Pancreas (tissue), 10 donors: ENCODE measurements at regions not wholly inside any gene's neighbourhood (a gene's known extent, or its start where the extent isn't known, plus 50 kb on each side); places are given as distances from the start of the nearest gene placed in this dataset.

ENCODE experiments used
- ATAC-seq, 4 donors: fragments of 200-7000 bp; cut with Tn5 transposase; one replicate each; pipeline versions ENCODE4 v1.8.0 to v1.9.1; 2020; ENCODE audit warnings: mild to moderate bottlenecking in 4 of 4, moderate library complexity in 4 of 4
- DNase-seq, 6 donors: peaks; one replicate each; pipeline ENCODE4 v3.0.0-alpha.2; 2020
- FAIRE-seq: peaks from 2 replicates; lab custom pipeline; 2012; peaks lifted over from hg19 to GRCh38; lab: Jason Lieb, UNC
- H3K27ac ChIP-seq, 4 donors: fragments of 200-600 bp; sonication (generic); 1 replicate in 3 of 4; 2 replicates in 1 of 4; pipeline versions ENCODE4 v1.5.0 to v1.8.0; 2020
- H3K27me3 ChIP-seq, 4 donors: fragments of 200-600 bp; one replicate each; pipeline ENCODE4 v1.8.0; 2021
- H3K36me3 ChIP-seq, 3 donors: fragments of 200-600 bp; sonication (generic) in 1 of 3; one replicate each; pipeline versions ENCODE4 v1.5.0 to v1.8.0; 2020 to 2021
- H3K4me1 ChIP-seq, 3 donors: fragments of 200-600 bp; one replicate each; pipeline ENCODE4 v1.8.0; 2021
- H3K4me3 ChIP-seq, 4 donors: fragments of 200-600 bp; sonication (generic) in 2 of 4; one replicate each; pipeline versions ENCODE4 v1.5.0 to v1.8.0; 2020 to 2021
- H3K9me3 ChIP-seq, 4 donors: fragments of 200-600 bp; one replicate each; pipeline ENCODE4 v1.8.0; 2021
- CTCF ChIP-seq, 4 donors: fragments of 200-600 bp; sonication (generic) in 3 of 4; IDR thresholded peaks; one replicate each; pipeline versions ENCODE4 v1.5.0 to v1.8.0; 2021; ENCODE audit warnings: antibody characterized with exemption in 4 of 4
- WGBS, 2 donors: extraction: QIAGEN DNeasy Blood & Tissue Kit; methylation state at CpG; one replicate each; pipeline ENCODE4 v1.1.7; 2013; 5-methylcytosine and 5-hydroxymethylcytosine counted together
- intact Hi-C, 3 donors: fragments of 100-400 bp; cut with DNase I; formaldehyde crosslinking; loops; one replicate each; pipeline versions ENCODE4 v1.11.1 to v1.14.2; 2022
- donor health status: healthy with polysubstance abuse.
- donor health status: DM: no; HTN: no; CAD: no; lungs with moderate emphysema.
- donor health status: DM: no; HTN: no; CAD: no.
- donor health status: control.
- donor health status: control.
- donor health status: Bipolar disorder and iron deficiency.
- donor health status: DM: yes; HTN: yes; CAD: no.
- donor health status: DM: no; HTN: no; CAD: no.
- donor health status: DM: no; HTN: no; CAD: no.
- donor health status: DM: yes; HTN: yes; CAD: no.

GRCh38 chr21:28442624-28443023 is 550.1 kb downstream of the LTN1 start:
- no peak for TF ChIP-seq CTCF (IDR thresholded peaks at IDR 0.05)
- ATAC-seq (no peak), DNase-seq (no peak), FAIRE-seq (no peak)
- Histone ChIP-seq H3K27me3 (no peaks in the 10 kb centered on the region), H3K36me3 (no peaks in the 10 kb centered on the region), H3K4me3 (no peak overlapping the region), H3K9me3 (no peaks in the 10 kb centered on the region), H3K4me1 (no peaks in the 10 kb centered on the region), H3K27ac (no peak overlapping the region)
- intact Hi-C loops: no loop called here

- ATAC-seq (no peak), DNase-seq (no peak), FAIRE-seq (no peak)
- Histone ChIP-seq H3K36me3 (no peaks in the 10 kb centered on the region), H3K27me3 (no peaks in the 10 kb centered on the region), H3K4me1 (no peaks in the 10 kb centered on the region), H3K4me3 (no peak overlapping the region), H3K9me3 (no peaks in the 10 kb centered on the region), H3K27ac (no peak overlapping the region)
- no peak for TF ChIP-seq CTCF (IDR thresholded peaks at IDR 0.05)
- 65 to 76% methylated on average over 4 of the region's 4 CpGs for WGBS, 2 donors
- intact Hi-C loops: no loop called here
Observed at GRCh38 chr21:28442085-28442484, 550.6 kb downstream of the LTN1 start.

- FAIRE-seq (no peak), DNase-seq (no peak), ATAC-seq (no peak)
- Histone ChIP-seq H3K9me3 (no peaks in the 10 kb centered on the region), H3K4me3 (no peak overlapping the region), H3K27ac (no peak overlapping the region), H3K27me3 (no peaks in the 10 kb centered on the region), H3K4me1 (no peaks in the 10 kb centered on the region), H3K36me3 (no peaks in the 10 kb centered on the region)
- no peak for TF ChIP-seq CTCF (IDR thresholded peaks at IDR 0.05)
- WGBS, 2 donors: 57 to 78% methylated on average over 3 of the region's 3 CpGs
- intact Hi-C loops: no loop called here
Observed at GRCh38 chr21:28439788-28440187, 552.9 kb downstream of the LTN1 start.

- Histone ChIP-seq H3K27ac (no peak overlapping the region), H3K4me1 (no peaks in the 10 kb centered on the region), H3K27me3 (no peaks in the 10 kb centered on the region), H3K9me3 (no peaks in the 10 kb centered on the region), H3K4me3 (no peak overlapping the region), H3K36me3 (no peaks in the 10 kb centered on the region)
- WGBS, 2 donors: 49 to 61% methylated on average over 4 of the region's 4 CpGs
- ATAC-seq: no peak
- no peak for TF ChIP-seq CTCF (IDR thresholded peaks at IDR 0.05)
- no peak for DNase-seq
- intact Hi-C loops: no loop called here
- no peak for FAIRE-seq
Observed at GRCh38 chr21:28439251-28439650, 553.4 kb downstream of the LTN1 start.

GRCh38 chr21:28437061-28437460 is 555.6 kb downstream of the LTN1 start:
- no peaks in the 10 kb centered on the region for H3K4me1 ChIP-seq
- H3K27ac ChIP-seq: no peak overlapping the region
- H3K27me3 ChIP-seq: no peaks in the 10 kb centered on the region
- no peak for ATAC-seq
- H3K36me3 ChIP-seq: no peaks in the 10 kb centered on the region
- WGBS, 2 donors: 77 to 81% methylated on average over 2 of the region's 2 CpGs
- no peak for FAIRE-seq
- no peak overlapping the region for H3K4me3 ChIP-seq
- H3K9me3 ChIP-seq: no peaks in the 10 kb centered on the region
- intact Hi-C loops: no loop called here
- no peak for TF ChIP-seq CTCF (IDR thresholded peaks at IDR 0.05)
- no peak for DNase-seq
